Loucy (cell line): ENCODE measurements at regions not wholly inside any gene's neighbourhood (a gene's known extent, or its start where the extent isn't known, plus 50 kb on each side); places are given as distances from the start of the nearest gene placed in this dataset.

ENCODE experiments used
- H2AFZ ChIP-seq: fragments of 200-600 bp; sonication (generic); 2 replicates; pipeline ENCODE4 v1.6.0; 2016; ENCODE audit warnings: antibody characterized with exemption, mild to moderate bottlenecking, low read length, moderate library complexity
- H3F3A ChIP-seq: fragments of 200-600 bp; 2 replicates; pipeline ENCODE4 v1.6.0; 2016; ENCODE audit warnings: antibody characterized with exemption, low read depth, mild to moderate bottlenecking
- H3K27me3 ChIP-seq: fragments of 200-600 bp; sonication (generic); 2 replicates; pipeline ENCODE4 v1.6.1; 2014; ENCODE audit warnings: low read length, mild to moderate bottlenecking; ENCODE audit not compliant: insufficient read depth, poor library complexity, severe bottlenecking
- H3K36me3 ChIP-seq: fragments of 200-600 bp; sonication (generic); 2 replicates; pipeline ENCODE4 v1.6.1; 2016; ENCODE audit warnings: low read length; ENCODE audit not compliant: insufficient read depth
- H3K4me1 ChIP-seq: fragments of 200-600 bp; sonication (generic); 2 replicates; pipeline ENCODE4 v1.5.1; 2014; ENCODE audit warnings: low read length, mild to moderate bottlenecking; ENCODE audit not compliant: insufficient read depth, poor library complexity, severe bottlenecking
- H3K4me2 ChIP-seq: fragments of 200-600 bp; sonication (generic); 2 replicates; pipeline ENCODE4 v1.6.0; 2014; ENCODE audit warnings: antibody characterized with exemption, low read length, low read depth, mild to moderate bottlenecking; ENCODE audit not compliant: poor library complexity, severe bottlenecking
- H3K4me3 ChIP-seq: fragments of 200-600 bp; sonication (generic); 2 replicates; pipeline ENCODE4 v1.5.1; 2014; ENCODE audit warnings: low read length, mild to moderate bottlenecking, mixed read lengths; ENCODE audit not compliant: poor library complexity, severe bottlenecking
- H3K79me2 ChIP-seq: fragments of 200-600 bp; sonication (generic); 2 replicates; pipeline ENCODE4 v1.6.1; 2014; ENCODE audit warnings: low read length; ENCODE audit not compliant: insufficient read depth
- H3K9ac ChIP-seq: fragments of 200-600 bp; sonication (generic); 2 replicates; pipeline ENCODE4 v1.6.0; 2014; ENCODE audit warnings: mild to moderate bottlenecking, low read depth, low read length, moderate library complexity; ENCODE audit not compliant: poor library complexity, severe bottlenecking
- H3K9me2 ChIP-seq: fragments of 200-600 bp; sonication (generic); replicated peaks from 2 replicates; pipeline ENCODE4 v1.6.1; 2016; ENCODE audit warnings: low read depth, low read length, mixed read lengths
- H3K9me3 ChIP-seq: fragments of 200-600 bp; sonication (generic); 2 replicates; pipeline ENCODE4 v1.6.1; 2014; ENCODE audit warnings: mild to moderate bottlenecking, antibody characterized with exemption, low read length, low read depth; ENCODE audit not compliant: insufficient read depth
- H4K20me1 ChIP-seq: fragments of 200-600 bp; sonication (generic); 2 replicates; pipeline ENCODE4 v1.6.0; 2014; ENCODE audit warnings: antibody characterized with exemption, low read length, mild to moderate bottlenecking; ENCODE audit not compliant: insufficient read depth, poor library complexity, severe bottlenecking
- EZH2phosphoT487 ChIP-seq: fragments of 200-600 bp; IDR thresholded peaks from 2 replicates; pipeline ENCODE4 v1.6.1; 2018; ENCODE audit warnings: antibody characterized with exemption, mild to moderate bottlenecking, moderate library complexity, borderline replicate concordance
- TF ChIP-seq, protein P1 (sequence below): fragments of 200-600 bp; sonication (generic); conservative IDR thresholded peaks from 2 replicates; pipeline ENCODE4 v1.5.1; 2014; ENCODE audit warnings: mild to moderate bottlenecking, antibody characterized with exemption, low read length

DNA sequence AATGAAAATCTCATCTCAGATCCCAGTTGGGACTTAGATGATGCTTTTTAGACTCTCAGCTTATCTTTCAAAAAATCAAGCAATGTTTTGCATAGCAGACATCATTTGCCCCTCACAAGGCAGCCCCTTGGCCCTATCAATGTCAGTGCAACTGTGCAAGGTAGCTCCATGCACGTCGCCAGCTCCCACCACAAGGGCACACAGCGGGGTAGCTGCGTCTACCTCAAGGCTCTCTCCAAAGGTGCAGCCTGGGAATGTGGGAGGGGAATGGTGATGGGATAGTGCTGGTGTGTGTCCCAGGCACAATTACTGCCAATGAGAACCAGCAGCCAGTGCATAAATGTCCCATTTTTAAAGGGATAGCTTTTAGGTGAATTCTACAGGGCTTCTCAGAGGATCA is 137.5 kb upstream of the SYNDIG1 start:
- Histone ChIP-seq H3K79me2 (no peaks in the 10 kb centered on the region), H3F3A (no peaks in the 10 kb centered on the region), H3K9me2 (no peaks in the 10 kb centered on the region), H3K9me3 (no peaks in the 10 kb centered on the region), H3K36me3 (no peaks in the 10 kb centered on the region), H4K20me1 (no peaks in the 10 kb centered on the region), H3K4me2 (no peak overlapping the region), H3K4me1 (peaks cover 7% of the 10 kb centered on the region), H3K9ac (no peak overlapping the region), H3K27me3 (no peaks in the 10 kb centered on the region), H3K4me3 (no peak overlapping the region), H2AFZ (no peak overlapping the region)
- TF ChIP-seq EZH2phosphoT487: no peak
- TF ChIP-seq, protein P1, sequence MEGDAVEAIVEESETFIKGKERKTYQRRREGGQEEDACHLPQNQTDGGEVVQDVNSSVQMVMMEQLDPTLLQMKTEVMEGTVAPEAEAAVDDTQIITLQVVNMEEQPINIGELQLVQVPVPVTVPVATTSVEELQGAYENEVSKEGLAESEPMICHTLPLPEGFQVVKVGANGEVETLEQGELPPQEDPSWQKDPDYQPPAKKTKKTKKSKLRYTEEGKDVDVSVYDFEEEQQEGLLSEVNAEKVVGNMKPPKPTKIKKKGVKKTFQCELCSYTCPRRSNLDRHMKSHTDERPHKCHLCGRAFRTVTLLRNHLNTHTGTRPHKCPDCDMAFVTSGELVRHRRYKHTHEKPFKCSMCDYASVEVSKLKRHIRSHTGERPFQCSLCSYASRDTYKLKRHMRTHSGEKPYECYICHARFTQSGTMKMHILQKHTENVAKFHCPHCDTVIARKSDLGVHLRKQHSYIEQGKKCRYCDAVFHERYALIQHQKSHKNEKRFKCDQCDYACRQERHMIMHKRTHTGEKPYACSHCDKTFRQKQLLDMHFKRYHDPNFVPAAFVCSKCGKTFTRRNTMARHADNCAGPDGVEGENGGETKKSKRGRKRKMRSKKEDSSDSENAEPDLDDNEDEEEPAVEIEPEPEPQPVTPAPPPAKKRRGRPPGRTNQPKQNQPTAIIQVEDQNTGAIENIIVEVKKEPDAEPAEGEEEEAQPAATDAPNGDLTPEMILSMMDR: no peak

- Histone ChIP-seq H3K36me3 (no peaks in the 10 kb centered on the region), H3K4me1 (no peaks in the 10 kb centered on the region), H3K4me3 (no peak overlapping the region), H3K9me2 (no peaks in the 10 kb centered on the region), H3K9me3 (no peaks in the 10 kb centered on the region), H3F3A (no peaks in the 10 kb centered on the region), H4K20me1 (no peaks in the 10 kb centered on the region), H3K9ac (no peak overlapping the region), H3K79me2 (no peaks in the 10 kb centered on the region), H2AFZ (no peak overlapping the region), H3K27me3 (no peaks in the 10 kb centered on the region), H3K4me2 (no peak overlapping the region)
- no peak for TF ChIP-seq EZH2phosphoT487
- TF ChIP-seq, protein P1: no peak
Measured at GRCh38 chr20:24328901-24329300, 140.5 kb upstream of the SYNDIG1 start.

GRCh38 chr20:24321973-24322372 is 147.5 kb upstream of the SYNDIG1 start:
- Histone ChIP-seq H3K79me2 (no peaks in the 10 kb centered on the region), H4K20me1 (no peaks in the 10 kb centered on the region), H2AFZ (no peak overlapping the region), H3K9me3 (no peaks in the 10 kb centered on the region), H3K4me2 (no peak overlapping the region), H3F3A (no peaks in the 10 kb centered on the region), H3K36me3 (no peaks in the 10 kb centered on the region), H3K9me2 (no peaks in the 10 kb centered on the region), H3K4me1 (peaks cover 14% of the 10 kb centered on the region), H3K9ac (no peak overlapping the region), H3K27me3 (no peaks in the 10 kb centered on the region), H3K4me3 (no peak overlapping the region)
- TF ChIP-seq, protein P1: no peak
